GM12892 (cell line): ENCODE measurements at regions not wholly inside any gene's neighbourhood (a gene's known extent, or its start where the extent isn't known, plus 50 kb on each side); places are given as distances from the start of the nearest gene placed in this dataset.

Experiments used
- POLR2A ChIP-seq: IDR thresholded peaks from 2 replicates; pipeline ENCODE4 v1.6.1; 2011; ENCODE audit warnings: low read depth, low read length, control low read depth
- POLR2AphosphoS5 ChIP-seq: IDR thresholded peaks from 2 replicates; pipeline ENCODE4 v1.6.1; 2011; ENCODE audit warnings: low read depth, low read length, control low read depth

- TF ChIP-seq POLR2AphosphoS5 (no peak), POLR2A (no peak)
Observed at GRCh38 chr9:81477669-81478068, 211.7 kb downstream of the TLE1 start.
